HepG2 (cell line): ENCODE measurements at regions not wholly inside any gene's neighbourhood (a gene's known extent, or its start where the extent isn't known, plus 50 kb on each side); places are given as distances from the start of the nearest gene placed in this dataset.

Experiments
- ATAC-seq: fragments of 200-7000 bp; cut with Tn5 transposase; 3 replicates; pipeline ENCODE4 v1.9.1; 2020; ENCODE audit warnings: mild to moderate bottlenecking, moderate library complexity
- BruUV-seq: library from RNA; stranded (reverse); fragments of 400-500 nt; replicated peaks from 2 replicates; lab custom pipeline; 2021; lab: Mats Ljungman, UMichigan
- CTCF ChIA-PET: fragments of 300-600 bp; formaldehyde crosslinking; extraction: SDS; loops from one replicate; lab custom pipeline; 2021; ENCODE audit warnings: low total read pairs, inconsistent platforms, low intra/inter-chr PET ratio; lab: Yijun Ruan, JAX
- POLR2A ChIA-PET: fragments of 350-600 bp; sonication (Branson Sonifier 250); formaldehyde crosslinking; loops from one replicate; lab custom pipeline; 2020; ENCODE audit warnings: antibody characterized with exemption, inconsistent platforms; lab: Yijun Ruan, JAX
- DNase-seq: peaks from one replicate; pipeline ENCODE4 v3.0.0-alpha.2; 2015; ENCODE audit warnings: low spot score
- FAIRE-seq: peaks from 3 replicates; lab custom pipeline; 2011; peaks lifted over from hg19 to GRCh38; lab: Jason Lieb, UNC
- H2AFZ ChIP-seq: one replicate; pipeline ENCODE4 v1.6.1; 2011; ENCODE audit warnings: low read length, inconsistent platforms
- H3K27ac ChIP-seq: fragments of 300-600 bp; 3 replicates; pipeline ENCODE4 v1.8.0; 2011; ENCODE audit warnings: mixed run types, mild to moderate bottlenecking, mixed read lengths, low read length, inconsistent platforms; ENCODE audit not compliant: insufficient read depth; ENCODE audit errors: extremely low read length
- H3K27me3 ChIP-seq, 2 experiments: fragments of 200-600 bp in 1 of 2; 2 replicates in 1 of 2; 3 replicates in 1 of 2; pipeline versions ENCODE4 v1.6.0 to v1.8.0; 2011; ENCODE audit warnings: low read length in 2 of 2, mild to moderate bottlenecking in 2 of 2, moderate library complexity in 2 of 2, inconsistent platforms in 1 of 2; ENCODE audit not compliant: insufficient read depth in 2 of 2, control insufficient read depth in 1 of 2
- H3K36me3 ChIP-seq, 2 experiments: fragments of 200-600 bp in 1 of 2; replicated peaks in 1 of 2; 2 replicates in 1 of 2; 3 replicates in 1 of 2; pipeline versions ENCODE4 v1.5.1 to v1.8.0; 2011; ENCODE audit warnings: low read length in 2 of 2, inconsistent platforms in 1 of 2; ENCODE audit not compliant: insufficient read depth in 2 of 2, control insufficient read depth in 1 of 2
- H3K4me1 ChIP-seq: 2 replicates; pipeline ENCODE4 v1.5.1; 2012; ENCODE audit warnings: low read length, inconsistent platforms; ENCODE audit not compliant: insufficient read depth
- H3K4me2 ChIP-seq: 2 replicates; pipeline ENCODE4 v1.6.0; 2011; ENCODE audit warnings: low read depth, low read length, inconsistent platforms
- H3K4me3 ChIP-seq, 3 experiments: fragments of 200-600 bp in 1 of 3; sonication (generic), shearing (Covaris generic) in 1 of 3; replicated peaks in 1 of 3; 2 replicates each; pipeline ENCODE4 v1.5.1; 2011 to 2016; ENCODE audit warnings: low read length in 3 of 3, inconsistent platforms in 2 of 3, low read depth in 2 of 3, mild to moderate bottlenecking in 2 of 3, control low read depth in 1 of 3, mixed read lengths in 1 of 3; ENCODE audit not compliant: insufficient read depth in 1 of 3
- H3K79me2 ChIP-seq: one replicate; pipeline ENCODE4 v1.6.1; 2011; ENCODE audit warnings: low read length, inconsistent platforms; ENCODE audit not compliant: insufficient read depth
- H3K9ac ChIP-seq: 2 replicates; pipeline ENCODE4 v1.6.0; 2011; ENCODE audit warnings: mild to moderate bottlenecking, low read depth, low read length, inconsistent platforms; ENCODE audit not compliant: insufficient read depth
- H3K9me3 ChIP-seq: 2 replicates; pipeline ENCODE4 v1.5.1; 2012; ENCODE audit warnings: mild to moderate bottlenecking, low read length
- H4K20me1 ChIP-seq: 2 replicates; pipeline ENCODE4 v1.6.0; 2011; ENCODE audit warnings: inconsistent platforms, mild to moderate bottlenecking, low read length, moderate library complexity; ENCODE audit not compliant: insufficient read depth
- GATAD1 ChIP-seq: IDR thresholded peaks from 2 replicates; pipeline ENCODE4 v1.6.1; 2016; ENCODE audit warnings: missing genetic modification reagents, missing compliant biosample characterization
- KLF12 ChIP-seq: sonication (generic); formaldehyde crosslinking; IDR thresholded peaks from 2 replicates; pipeline ENCODE4 v1.4.0; 2020; ENCODE audit warnings: missing genetic modification reagents, borderline replicate concordance
- KMT2A ChIP-seq: sonication (generic); formaldehyde crosslinking; IDR thresholded peaks from 2 replicates; pipeline ENCODE4 v1.4.0; 2020; ENCODE audit warnings: missing genetic modification reagents
- MBD4 ChIP-seq: IDR thresholded peaks from 2 replicates; pipeline ENCODE4 v1.6.1; 2012; ENCODE audit warnings: low read length, inconsistent platforms, borderline replicate concordance
- MEIS1 ChIP-seq: sonication (generic); formaldehyde crosslinking; IDR thresholded peaks from 2 replicates; pipeline ENCODE4 v1.9.0; 2021; ENCODE audit warnings: mild to moderate bottlenecking, missing genetic modification reagents, moderate library complexity, borderline replicate concordance
- SP5 ChIP-seq: IDR thresholded peaks from 2 replicates; pipeline ENCODE4 v1.6.1; 2016; ENCODE audit warnings: low read depth, borderline replicate concordance
- TGIF2 ChIP-seq: IDR thresholded peaks from 2 replicates; pipeline ENCODE4 v1.6.1; 2016; ENCODE audit warnings: control low read depth, missing compliant biosample characterization
- ZBTB25 ChIP-seq: IDR thresholded peaks from 2 replicates; pipeline ENCODE4 v1.6.1; 2018; ENCODE audit warnings: missing genetic modification reagents
- ZBTB42 ChIP-seq: sonication (generic); formaldehyde crosslinking; IDR thresholded peaks from 2 replicates; pipeline ENCODE4 v1.5.0; 2020; ENCODE audit warnings: mild to moderate bottlenecking, missing genetic modification reagents
- ZFP90 ChIP-seq: sonication (generic); formaldehyde crosslinking; IDR thresholded peaks from 2 replicates; pipeline ENCODE4 v1.8.0; 2022; ENCODE audit warnings: missing genetic modification reagents, mild to moderate bottlenecking, inconsistent platforms, borderline replicate concordance
- ZFYVE20 ChIP-seq: sonication (generic); formaldehyde crosslinking; IDR thresholded peaks from 2 replicates; pipeline ENCODE4 v1.8.0; 2023; ENCODE audit warnings: low read depth, mild to moderate bottlenecking, moderate library complexity, missing genetic modification reagents, borderline replicate concordance
- ZNF619 ChIP-seq: sonication (generic); formaldehyde crosslinking; IDR thresholded peaks from 2 replicates; pipeline ENCODE4 v1.4.0; 2020; ENCODE audit warnings: mild to moderate bottlenecking, missing genetic modification reagents
- WGBS: methylation state at CpG from one replicate; pipeline ENCODE4 v1.1.6; 2017; ENCODE audit warnings: low lambda C conversion rate; 5-methylcytosine and 5-hydroxymethylcytosine counted together
- in situ Hi-C: cut with HindIII; loops from 2 replicates; pipeline ENCODE4 v1.10.0; 2017; ENCODE audit warnings: low pct_unique_long_range_greater_than_20kb; ENCODE audit not compliant: extremely low pct_ligation_motif_present
- intact Hi-C: fragments of 100-400 bp; cut with micrococcal nuclease; formaldehyde crosslinking; loops from one replicate; pipeline ENCODE4 v1.10.0; 2022; ENCODE audit not compliant: unreplicated experiment
- TF ChIP-seq, protein P1 (sequence below): sonication (generic); formaldehyde crosslinking; IDR thresholded peaks from 2 replicates; pipeline ENCODE4 v1.4.0; 2020; ENCODE audit warnings: mild to moderate bottlenecking, missing genetic modification reagents
- TF ChIP-seq, protein P2 (sequence below): sonication (generic); formaldehyde crosslinking; IDR thresholded peaks from 2 replicates; pipeline ENCODE4 v1.9.0; 2021; ENCODE audit warnings: missing genetic modification reagents, borderline replicate concordance

- H3K9me3 ChIP-seq, result peaks cover 30% of the 10 kb centered on the region
- no peak for ATAC-seq
- H3K27ac ChIP-seq, result no peak overlapping the region
- TF ChIP-seq TGIF2 (CRISPR knock-in tag) (no peak), ZNF619 (CRISPR knock-in tag) (no peak), SP5 (CRISPR knock-in tag) (no peak)
- TF ChIP-seq, all 625 proteins: peak for 0
- ChIA-PET POLR2A (no interaction called here), CTCF (no interaction called here)
- no peaks in the 10 kb centered on the region for H3K4me1 ChIP-seq
- intact Hi-C loops, result no loop called here
- H3K4me2 ChIP-seq, result no peak overlapping the region
- FAIRE-seq, result no peak
- WGBS, result 22% methylated on average over 3 of the region's 3 CpGs
- no peaks in the 10 kb centered on the region for H3K79me2 ChIP-seq
- no peak for DNase-seq
- no TSS peak for BruUV-seq
- no peak overlapping the region for H3K9ac ChIP-seq
- H4K20me1 ChIP-seq, result no peaks in the 10 kb centered on the region
- no peak overlapping the region for H3K4me3 ChIP-seq
- no peaks in the 10 kb centered on the region for H3K27me3 ChIP-seq
- in situ Hi-C loops, result loop anchor here (25.0 kb wide), 1 partner anchor 1180 kb away; no protein-coding TSS in a partner anchor
- no peaks in the 10 kb centered on the region for H3K36me3 ChIP-seq
- no peak overlapping the region for H2AFZ ChIP-seq
These were observed 685.4 kb upstream of the NRXN1 start for GRCh38 chr2:51717312-51717711.

GRCh38 chr2:51711766-51712165, 679.8 kb upstream of the NRXN1 start:
- FAIRE-seq, result no peak
- in situ Hi-C loops, result loop anchor here (25.0 kb wide), 1 partner anchor 1174 kb away; no protein-coding TSS in a partner anchor
- POLR2A ChIA-PET, result no interaction called here
- TF ChIP-seq MEIS1 (CRISPR knock-in tag), result no peak
- no peak for TF ChIP-seq ZFP90
- no peak for TF ChIP-seq KLF12 (CRISPR knock-in tag)
- no peak for TF ChIP-seq GATAD1
- TF ChIP-seq KMT2A, result no peak
- no peak for TF ChIP-seq ZFYVE20
- TF ChIP-seq, protein P1, sequence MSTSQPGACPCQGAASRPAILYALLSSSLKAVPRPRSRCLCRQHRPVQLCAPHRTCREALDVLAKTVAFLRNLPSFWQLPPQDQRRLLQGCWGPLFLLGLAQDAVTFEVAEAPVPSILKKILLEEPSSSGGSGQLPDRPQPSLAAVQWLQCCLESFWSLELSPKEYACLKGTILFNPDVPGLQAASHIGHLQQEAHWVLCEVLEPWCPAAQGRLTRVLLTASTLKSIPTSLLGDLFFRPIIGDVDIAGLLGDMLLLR (CRISPR knock-in tag), result no peak
- TF ChIP-seq, protein P2, sequence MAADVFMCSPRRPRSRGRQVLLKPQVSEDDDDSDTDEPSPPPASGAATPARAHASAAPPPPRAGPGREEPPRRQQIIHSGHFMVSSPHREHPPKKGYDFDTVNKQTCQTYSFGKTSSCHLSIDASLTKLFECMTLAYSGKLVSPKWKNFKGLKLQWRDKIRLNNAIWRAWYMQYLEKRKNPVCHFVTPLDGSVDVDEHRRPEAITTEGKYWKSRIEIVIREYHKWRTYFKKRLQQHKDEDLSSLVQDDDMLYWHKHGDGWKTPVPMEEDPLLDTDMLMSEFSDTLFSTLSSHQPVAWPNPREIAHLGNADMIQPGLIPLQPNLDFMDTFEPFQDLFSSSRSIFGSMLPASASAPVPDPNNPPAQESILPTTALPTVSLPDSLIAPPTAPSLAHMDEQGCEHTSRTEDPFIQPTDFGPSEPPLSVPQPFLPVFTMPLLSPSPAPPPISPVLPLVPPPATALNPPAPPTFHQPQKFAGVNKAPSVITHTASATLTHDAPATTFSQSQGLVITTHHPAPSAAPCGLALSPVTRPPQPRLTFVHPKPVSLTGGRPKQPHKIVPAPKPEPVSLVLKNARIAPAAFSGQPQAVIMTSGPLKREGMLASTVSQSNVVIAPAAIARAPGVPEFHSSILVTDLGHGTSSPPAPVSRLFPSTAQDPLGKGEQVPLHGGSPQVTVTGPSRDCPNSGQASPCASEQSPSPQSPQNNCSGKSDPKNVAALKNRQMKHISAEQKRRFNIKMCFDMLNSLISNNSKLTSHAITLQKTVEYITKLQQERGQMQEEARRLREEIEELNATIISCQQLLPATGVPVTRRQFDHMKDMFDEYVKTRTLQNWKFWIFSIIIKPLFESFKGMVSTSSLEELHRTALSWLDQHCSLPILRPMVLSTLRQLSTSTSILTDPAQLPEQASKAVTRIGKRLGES (CRISPR knock-in tag), result no peak
- no peak for TF ChIP-seq ZBTB42 (CRISPR knock-in tag)
- no peak for TF ChIP-seq MBD4
- TF ChIP-seq ZBTB25, result no peak

More at GRCh38 chr2:51711766-51712165, 679.8 kb upstream of the NRXN1 start:
- no peaks in the 10 kb centered on the region for H3K27me3 ChIP-seq
- DNase-seq, result no peak
- CTCF ChIA-PET, result no interaction called here
- WGBS, result 32% methylated on average over 3 of the region's 3 CpGs
- no peak overlapping the region for H3K4me3 ChIP-seq
- H3K4me1 ChIP-seq, result no peaks in the 10 kb centered on the region
- peaks cover 37% of the 10 kb centered on the region for H3K9me3 ChIP-seq
- BruUV-seq, result no TSS peak
- intact Hi-C loops, result loop anchor here (5.0 kb wide), 1 partner anchor 1179 kb away; no protein-coding TSS in a partner anchor
- no peak overlapping the region for H3K9ac ChIP-seq
- H2AFZ ChIP-seq, result no peak overlapping the region
- no peak overlapping the region for H3K27ac ChIP-seq
- H3K36me3 ChIP-seq, result no peaks in the 10 kb centered on the region
- no peak overlapping the region for H3K4me2 ChIP-seq
- no peaks in the 10 kb centered on the region for H4K20me1 ChIP-seq
- no peaks in the 10 kb centered on the region for H3K79me2 ChIP-seq
- ATAC-seq, result no peak
